GM23338 (cell line): ENCODE measurements at regions not wholly inside any gene's neighbourhood (a gene's known extent, or its start where the extent isn't known, plus 50 kb on each side); places are given as distances from the start of the nearest gene placed in this dataset.
A peak's percentile ranks its signal among the peaks of the same experiment; 100 is the strongest.

ENCODE experiments used
- ATAC-seq: fragments of 200-7000 bp; cut with Tn5 transposase; 3 replicates; pipeline ENCODE4 v1.9.1; 2020
- DNase-seq: peaks from one replicate; pipeline ENCODE4 v3.0.0-alpha.2; 2015; ENCODE audit warnings: low spot score
- H2AFZ ChIP-seq: fragments of 200-600 bp; sonication (generic); 2 replicates; pipeline ENCODE4 v1.8.0; 2016; ENCODE audit warnings: antibody characterized with exemption, mild to moderate bottlenecking, moderate library complexity
- H3F3A ChIP-seq: fragments of 200-600 bp; sonication (generic); replicated peaks from 2 replicates; pipeline ENCODE4 v1.8.0; 2017; ENCODE audit warnings: antibody characterized with exemption, mixed run types, low read depth
- H3K27ac ChIP-seq: fragments of 200-600 bp; sonication (generic); 2 replicates; pipeline ENCODE4 v1.6.1; 2016; ENCODE audit warnings: low read depth
- H3K27me3 ChIP-seq: fragments of 200-600 bp; sonication (generic); 2 replicates; pipeline ENCODE4 v1.8.0; 2016; ENCODE audit warnings: mild to moderate bottlenecking, mixed run types, moderate library complexity; ENCODE audit not compliant: insufficient read depth
- H3K36me3 ChIP-seq: fragments of 200-600 bp; sonication (generic); 2 replicates; pipeline ENCODE4 v1.8.0; 2016; ENCODE audit warnings: mild to moderate bottlenecking; ENCODE audit not compliant: insufficient read depth
- H3K4me1 ChIP-seq: fragments of 200-600 bp; sonication (generic); 2 replicates; pipeline ENCODE4 v1.8.0; 2016; ENCODE audit warnings: mild to moderate bottlenecking, moderate library complexity; ENCODE audit not compliant: insufficient read depth
- H3K4me2 ChIP-seq: fragments of 200-600 bp; sonication (generic); 2 replicates; pipeline ENCODE4 v1.7.1; 2017; ENCODE audit warnings: mixed run types
- H3K4me3 ChIP-seq: fragments of 200-600 bp; sonication (generic); 2 replicates; pipeline ENCODE4 v1.6.1; 2016; ENCODE audit warnings: mixed run types
- H3K79me2 ChIP-seq: fragments of 200-600 bp; sonication (generic); replicated peaks from 2 replicates; pipeline ENCODE4 v1.8.0; 2017; ENCODE audit warnings: mild to moderate bottlenecking; ENCODE audit not compliant: insufficient read depth
- H3K9me2 ChIP-seq: fragments of 200-600 bp; sonication (generic); 2 replicates; pipeline ENCODE4 v1.8.0; 2017; ENCODE audit not compliant: insufficient read depth
- H4K20me1 ChIP-seq: fragments of 200-600 bp; sonication (generic); replicated peaks from 2 replicates; pipeline ENCODE4 v1.8.0; 2017; ENCODE audit warnings: mild to moderate bottlenecking; ENCODE audit not compliant: insufficient read depth
- H3K27ac Mint-ChIP-seq: 2 replicates; pipeline ENCODE4 v1.8.0; 2020; ENCODE audit warnings: inconsistent platforms, mild to moderate bottlenecking, moderate library complexity, mixed read lengths
- H3K27me3 Mint-ChIP-seq: 3 replicates; pipeline ENCODE4 v1.8.0; 2022; ENCODE audit warnings: low read depth, mild to moderate bottlenecking, moderate library complexity, mixed read lengths, inconsistent platforms; ENCODE audit not compliant: insufficient read depth, poor library complexity
- H3K36me3 Mint-ChIP-seq: 3 replicates; pipeline ENCODE4 v1.8.0; 2021; ENCODE audit warnings: low read depth, mild to moderate bottlenecking, inconsistent platforms, moderate library complexity, mixed read lengths
- H3K4me1 Mint-ChIP-seq: 3 replicates; pipeline ENCODE4 v1.8.0; 2020; ENCODE audit warnings: mild to moderate bottlenecking, inconsistent platforms, mixed read lengths
- H3K4me3 Mint-ChIP-seq: 3 replicates; pipeline ENCODE4 v1.8.0; 2021; ENCODE audit warnings: moderate library complexity, mild to moderate bottlenecking, inconsistent platforms, mixed read lengths
- H3K9me3 Mint-ChIP-seq: 3 replicates; pipeline ENCODE4 v1.8.0; 2020; ENCODE audit warnings: moderate library complexity, mild to moderate bottlenecking, inconsistent platforms, mixed read lengths
- CREB1 ChIP-seq: fragments of 250-450 bp; sonication (Bioruptor Pico); IDR thresholded peaks from 2 replicates; pipeline ENCODE4 v1.5.0; 2020; ENCODE audit warnings: low read depth, mild to moderate bottlenecking, moderate library complexity
- EZH2 ChIP-seq: fragments of 200-600 bp; sonication (generic); IDR thresholded peaks from one replicate; pipeline ENCODE4 v1.8.0; 2017; ENCODE audit warnings: antibody characterized with exemption, mild to moderate bottlenecking, low read depth; ENCODE audit not compliant: unreplicated experiment
- EZH2phosphoT487 ChIP-seq: fragments of 200-600 bp; sonication (generic); IDR thresholded peaks from one replicate; pipeline ENCODE4 v1.8.1; 2018; ENCODE audit warnings: antibody characterized with exemption; ENCODE audit not compliant: unreplicated experiment
- JUNB ChIP-seq: IDR thresholded peaks from one replicate; pipeline ENCODE4 v1.6.1; 2016; ENCODE audit warnings: antibody characterized with exemption; ENCODE audit not compliant: unreplicated experiment
- NANOG ChIP-seq: IDR thresholded peaks from 2 replicates; pipeline ENCODE4 v1.6.1; 2016; ENCODE audit warnings: antibody characterized with exemption, borderline replicate concordance
- POLR2AphosphoS5 ChIP-seq: IDR thresholded peaks from 2 replicates; pipeline ENCODE4 v1.6.1; 2016; ENCODE audit warnings: antibody characterized with exemption, low read depth
- STAT1 ChIP-seq: IDR thresholded peaks from one replicate; pipeline ENCODE4 v1.6.1; 2016; ENCODE audit warnings: antibody characterized with exemption; ENCODE audit not compliant: unreplicated experiment
- ZNF114 ChIP-seq: fragments of 250-450 bp; sonication (Bioruptor Pico); IDR thresholded peaks from 2 replicates; pipeline ENCODE4 v1.5.0; 2020; ENCODE audit warnings: mild to moderate bottlenecking, moderate library complexity
- ZNF331 ChIP-seq: fragments of 250-450 bp; sonication (Bioruptor Pico); IDR thresholded peaks from 2 replicates; pipeline ENCODE4 v1.5.0; 2020; ENCODE audit warnings: low read depth, mild to moderate bottlenecking, moderate library complexity
- TF ChIP-seq, protein P1 (sequence below): IDR thresholded peaks from 2 replicates; pipeline ENCODE4 v1.6.1; 2016; ENCODE audit warnings: antibody characterized with exemption
- TF ChIP-seq, protein P2 (sequence below), 2 experiments: fragments of 200-600 bp in 1 of 2; sonication (generic) in 1 of 2; conservative IDR thresholded peaks; 2 replicates each; pipeline versions ENCODE4 v1.5.1 to v1.6.1; 2016 to 2017; ENCODE audit warnings: antibody characterized with exemption in 2 of 2, low read depth in 2 of 2, mild to moderate bottlenecking in 2 of 2, moderate library complexity in 1 of 2
- TF ChIP-seq, protein P3 (sequence below): fragments of 250-450 bp; sonication (Bioruptor Pico); IDR thresholded peaks from 2 replicates; pipeline ENCODE4 v1.5.0; 2020; ENCODE audit warnings: mild to moderate bottlenecking, moderate library complexity
- TF ChIP-seq, protein P4 (sequence below): IDR thresholded peaks from one replicate; pipeline ENCODE4 v1.6.1; 2018; ENCODE audit warnings: antibody characterized with exemption; ENCODE audit not compliant: unreplicated experiment

DNA sequence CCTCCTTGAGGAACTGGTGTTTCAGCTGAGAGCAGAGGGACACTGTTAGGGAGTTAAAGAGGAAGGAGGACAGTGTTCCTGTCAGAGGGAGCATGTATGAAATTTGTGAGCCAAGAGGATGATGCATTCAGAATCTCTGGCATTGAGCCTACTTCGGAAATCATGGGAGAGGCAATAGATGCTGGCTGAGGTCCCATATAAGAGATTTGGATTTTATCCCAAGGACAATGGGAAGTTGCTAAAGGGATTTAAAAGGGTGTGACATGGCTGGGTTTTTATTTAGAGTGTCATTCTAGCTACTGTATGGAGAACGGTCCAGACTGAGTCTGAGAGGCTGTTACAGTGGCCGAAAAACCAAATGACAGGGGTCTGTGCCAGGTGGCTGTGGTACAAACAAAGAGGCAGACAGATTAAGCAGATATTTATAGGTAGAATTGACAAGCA, 403.2 kb upstream of the B3GALT2 start:
- H3K27ac Mint-ChIP-seq = no peak overlapping the region
- Histone ChIP-seq H2AFZ (peak overlapping the region; percentile 28; the same call in 1 of the 2 replicates), H3K27ac (no peak overlapping the region), H3K79me2 (no peaks in the 10 kb centered on the region), H3K4me2 (peak overlapping the region; percentile 75), H3K27me3 (no peaks in the 10 kb centered on the region), H3K36me3 (no peaks in the 10 kb centered on the region), H3K9me2 (no peaks in the 10 kb centered on the region), H3K4me1 (peaks cover 71% of the 10 kb centered on the region), H4K20me1 (no peaks in the 10 kb centered on the region), H3F3A (no peaks in the 10 kb centered on the region), H3K4me3 (no peak overlapping the region)
- no peaks in the 10 kb centered on the region for H3K36me3 Mint-ChIP-seq
- no peak for DNase-seq
- no peak overlapping the region; the same call in 2 of the 3 replicates for H3K4me3 Mint-ChIP-seq
- peaks cover 12% of the 10 kb centered on the region for H3K27me3 Mint-ChIP-seq
- TF ChIP-seq EZH2 (no peak), NANOG (no peak), ZNF331 (CRISPR knock-in tag) (no peak), EZH2phosphoT487 (no peak), JUNB (no peak), STAT1 (no peak), POLR2AphosphoS5 (no peak), ZNF114 (CRISPR knock-in tag) (no peak), CREB1 (CRISPR knock-in tag) (no peak)
- TF ChIP-seq, protein P1, sequence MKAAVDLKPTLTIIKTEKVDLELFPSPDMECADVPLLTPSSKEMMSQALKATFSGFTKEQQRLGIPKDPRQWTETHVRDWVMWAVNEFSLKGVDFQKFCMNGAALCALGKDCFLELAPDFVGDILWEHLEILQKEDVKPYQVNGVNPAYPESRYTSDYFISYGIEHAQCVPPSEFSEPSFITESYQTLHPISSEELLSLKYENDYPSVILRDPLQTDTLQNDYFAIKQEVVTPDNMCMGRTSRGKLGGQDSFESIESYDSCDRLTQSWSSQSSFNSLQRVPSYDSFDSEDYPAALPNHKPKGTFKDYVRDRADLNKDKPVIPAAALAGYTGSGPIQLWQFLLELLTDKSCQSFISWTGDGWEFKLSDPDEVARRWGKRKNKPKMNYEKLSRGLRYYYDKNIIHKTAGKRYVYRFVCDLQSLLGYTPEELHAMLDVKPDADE = no peak
- TF ChIP-seq, protein P2, sequence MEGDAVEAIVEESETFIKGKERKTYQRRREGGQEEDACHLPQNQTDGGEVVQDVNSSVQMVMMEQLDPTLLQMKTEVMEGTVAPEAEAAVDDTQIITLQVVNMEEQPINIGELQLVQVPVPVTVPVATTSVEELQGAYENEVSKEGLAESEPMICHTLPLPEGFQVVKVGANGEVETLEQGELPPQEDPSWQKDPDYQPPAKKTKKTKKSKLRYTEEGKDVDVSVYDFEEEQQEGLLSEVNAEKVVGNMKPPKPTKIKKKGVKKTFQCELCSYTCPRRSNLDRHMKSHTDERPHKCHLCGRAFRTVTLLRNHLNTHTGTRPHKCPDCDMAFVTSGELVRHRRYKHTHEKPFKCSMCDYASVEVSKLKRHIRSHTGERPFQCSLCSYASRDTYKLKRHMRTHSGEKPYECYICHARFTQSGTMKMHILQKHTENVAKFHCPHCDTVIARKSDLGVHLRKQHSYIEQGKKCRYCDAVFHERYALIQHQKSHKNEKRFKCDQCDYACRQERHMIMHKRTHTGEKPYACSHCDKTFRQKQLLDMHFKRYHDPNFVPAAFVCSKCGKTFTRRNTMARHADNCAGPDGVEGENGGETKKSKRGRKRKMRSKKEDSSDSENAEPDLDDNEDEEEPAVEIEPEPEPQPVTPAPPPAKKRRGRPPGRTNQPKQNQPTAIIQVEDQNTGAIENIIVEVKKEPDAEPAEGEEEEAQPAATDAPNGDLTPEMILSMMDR (conservative IDR thresholded peaks at IDR 0.05; ENCODE audit: low read depth in 2 of 2) = no peak
- TF ChIP-seq, protein P3, sequence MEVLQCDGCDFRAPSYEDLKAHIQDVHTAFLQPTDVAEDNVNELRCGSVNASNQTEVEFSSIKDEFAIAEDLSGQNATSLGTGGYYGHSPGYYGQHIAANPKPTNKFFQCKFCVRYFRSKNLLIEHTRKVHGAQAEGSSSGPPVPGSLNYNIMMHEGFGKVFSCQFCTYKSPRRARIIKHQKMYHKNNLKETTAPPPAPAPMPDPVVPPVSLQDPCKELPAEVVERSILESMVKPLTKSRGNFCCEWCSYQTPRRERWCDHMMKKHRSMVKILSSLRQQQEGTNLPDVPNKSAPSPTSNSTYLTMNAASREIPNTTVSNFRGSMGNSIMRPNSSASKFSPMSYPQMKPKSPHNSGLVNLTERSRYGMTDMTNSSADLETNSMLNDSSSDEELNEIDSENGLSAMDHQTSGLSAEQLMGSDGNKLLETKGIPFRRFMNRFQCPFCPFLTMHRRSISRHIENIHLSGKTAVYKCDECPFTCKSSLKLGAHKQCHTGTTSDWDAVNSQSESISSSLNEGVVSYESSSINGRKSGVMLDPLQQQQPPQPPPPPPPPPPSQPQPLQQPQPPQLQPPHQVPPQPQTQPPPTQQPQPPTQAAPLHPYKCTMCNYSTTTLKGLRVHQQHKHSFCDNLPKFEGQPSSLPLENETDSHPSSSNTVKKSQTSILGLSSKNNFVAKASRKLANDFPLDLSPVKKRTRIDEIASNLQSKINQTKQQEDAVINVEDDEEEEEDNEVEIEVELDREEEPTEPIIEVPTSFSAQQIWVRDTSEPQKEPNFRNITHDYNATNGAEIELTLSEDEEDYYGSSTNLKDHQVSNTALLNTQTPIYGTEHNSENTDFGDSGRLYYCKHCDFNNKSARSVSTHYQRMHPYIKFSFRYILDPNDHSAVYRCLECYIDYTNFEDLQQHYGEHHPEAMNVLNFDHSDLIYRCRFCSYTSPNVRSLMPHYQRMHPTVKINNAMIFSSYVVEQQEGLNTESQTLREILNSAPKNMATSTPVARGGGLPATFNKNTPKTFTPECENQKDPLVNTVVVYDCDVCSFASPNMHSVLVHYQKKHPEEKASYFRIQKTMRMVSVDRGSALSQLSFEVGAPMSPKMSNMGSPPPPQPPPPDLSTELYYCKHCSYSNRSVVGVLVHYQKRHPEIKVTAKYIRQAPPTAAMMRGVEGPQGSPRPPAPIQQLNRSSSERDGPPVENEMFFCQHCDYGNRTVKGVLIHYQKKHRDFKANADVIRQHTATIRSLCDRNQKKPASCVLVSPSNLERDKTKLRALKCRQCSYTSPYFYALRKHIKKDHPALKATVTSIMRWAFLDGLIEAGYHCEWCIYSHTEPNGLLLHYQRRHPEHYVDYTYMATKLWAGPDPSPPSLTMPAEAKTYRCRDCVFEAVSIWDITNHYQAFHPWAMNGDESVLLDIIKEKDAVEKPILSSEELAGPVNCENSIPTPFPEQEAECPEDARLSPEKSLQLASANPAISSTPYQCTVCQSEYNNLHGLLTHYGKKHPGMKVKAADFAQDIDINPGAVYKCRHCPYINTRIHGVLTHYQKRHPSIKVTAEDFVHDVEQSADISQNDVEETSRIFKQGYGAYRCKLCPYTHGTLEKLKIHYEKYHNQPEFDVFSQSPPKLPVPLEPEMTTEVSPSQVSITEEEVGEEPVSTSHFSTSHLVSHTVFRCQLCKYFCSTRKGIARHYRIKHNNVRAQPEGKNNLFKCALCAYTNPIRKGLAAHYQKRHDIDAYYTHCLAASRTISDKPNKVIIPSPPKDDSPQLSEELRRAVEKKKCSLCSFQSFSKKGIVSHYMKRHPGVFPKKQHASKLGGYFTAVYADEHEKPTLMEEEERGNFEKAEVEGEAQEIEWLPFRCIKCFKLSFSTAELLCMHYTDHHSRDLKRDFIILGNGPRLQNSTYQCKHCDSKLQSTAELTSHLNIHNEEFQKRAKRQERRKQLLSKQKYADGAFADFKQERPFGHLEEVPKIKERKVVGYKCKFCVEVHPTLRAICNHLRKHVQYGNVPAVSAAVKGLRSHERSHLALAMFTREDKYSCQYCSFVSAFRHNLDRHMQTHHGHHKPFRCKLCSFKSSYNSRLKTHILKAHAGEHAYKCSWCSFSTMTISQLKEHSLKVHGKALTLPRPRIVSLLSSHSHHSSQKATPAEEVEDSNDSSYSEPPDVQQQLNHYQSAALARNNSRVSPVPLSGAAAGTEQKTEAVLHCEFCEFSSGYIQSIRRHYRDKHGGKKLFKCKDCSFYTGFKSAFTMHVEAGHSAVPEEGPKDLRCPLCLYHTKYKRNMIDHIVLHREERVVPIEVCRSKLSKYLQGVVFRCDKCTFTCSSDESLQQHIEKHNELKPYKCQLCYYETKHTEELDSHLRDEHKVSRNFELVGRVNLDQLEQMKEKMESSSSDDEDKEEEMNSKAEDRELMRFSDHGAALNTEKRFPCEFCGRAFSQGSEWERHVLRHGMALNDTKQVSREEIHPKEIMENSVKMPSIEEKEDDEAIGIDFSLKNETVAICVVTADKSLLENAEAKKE (CRISPR knock-in tag) = no peak
- TF ChIP-seq, protein P4, sequence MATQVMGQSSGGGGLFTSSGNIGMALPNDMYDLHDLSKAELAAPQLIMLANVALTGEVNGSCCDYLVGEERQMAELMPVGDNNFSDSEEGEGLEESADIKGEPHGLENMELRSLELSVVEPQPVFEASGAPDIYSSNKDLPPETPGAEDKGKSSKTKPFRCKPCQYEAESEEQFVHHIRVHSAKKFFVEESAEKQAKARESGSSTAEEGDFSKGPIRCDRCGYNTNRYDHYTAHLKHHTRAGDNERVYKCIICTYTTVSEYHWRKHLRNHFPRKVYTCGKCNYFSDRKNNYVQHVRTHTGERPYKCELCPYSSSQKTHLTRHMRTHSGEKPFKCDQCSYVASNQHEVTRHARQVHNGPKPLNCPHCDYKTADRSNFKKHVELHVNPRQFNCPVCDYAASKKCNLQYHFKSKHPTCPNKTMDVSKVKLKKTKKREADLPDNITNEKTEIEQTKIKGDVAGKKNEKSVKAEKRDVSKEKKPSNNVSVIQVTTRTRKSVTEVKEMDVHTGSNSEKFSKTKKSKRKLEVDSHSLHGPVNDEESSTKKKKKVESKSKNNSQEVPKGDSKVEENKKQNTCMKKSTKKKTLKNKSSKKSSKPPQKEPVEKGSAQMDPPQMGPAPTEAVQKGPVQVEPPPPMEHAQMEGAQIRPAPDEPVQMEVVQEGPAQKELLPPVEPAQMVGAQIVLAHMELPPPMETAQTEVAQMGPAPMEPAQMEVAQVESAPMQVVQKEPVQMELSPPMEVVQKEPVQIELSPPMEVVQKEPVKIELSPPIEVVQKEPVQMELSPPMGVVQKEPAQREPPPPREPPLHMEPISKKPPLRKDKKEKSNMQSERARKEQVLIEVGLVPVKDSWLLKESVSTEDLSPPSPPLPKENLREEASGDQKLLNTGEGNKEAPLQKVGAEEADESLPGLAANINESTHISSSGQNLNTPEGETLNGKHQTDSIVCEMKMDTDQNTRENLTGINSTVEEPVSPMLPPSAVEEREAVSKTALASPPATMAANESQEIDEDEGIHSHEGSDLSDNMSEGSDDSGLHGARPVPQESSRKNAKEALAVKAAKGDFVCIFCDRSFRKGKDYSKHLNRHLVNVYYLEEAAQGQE = no peak
- H3K4me1 Mint-ChIP-seq = peaks cover 63% of the 10 kb centered on the region
- ATAC-seq = no peak
- H3K9me3 Mint-ChIP-seq = no peaks in the 10 kb centered on the region
